K562 (cell line): ENCODE measurements at regions not wholly inside any gene's neighbourhood (a gene's known extent, or its start where the extent isn't known, plus 50 kb on each side); places are given as distances from the start of the nearest gene placed in this dataset.

Experiments
- ATAC-seq: fragments of 200-7000 bp; cut with Tn5 transposase; 3 replicates; pipeline ENCODE4 v1.9.1; 2020; ENCODE audit warnings: moderate library complexity
- BruUV-seq: library from RNA; stranded (reverse); fragments of 400-500 nt; replicated peaks from 2 replicates; lab custom pipeline; 2021; lab: Mats Ljungman, UMichigan
- CTCF ChIA-PET: fragments of 300-600 bp; formaldehyde crosslinking; extraction: SDS; loops from one replicate; lab custom pipeline; 2021; ENCODE audit warnings: low intra/inter-chr PET ratio; lab: Yijun Ruan, JAX
- POLR2A ChIA-PET: fragments of 300-600, 350-650 bp; sonication (Branson Sonifier 250); formaldehyde crosslinking; extraction: SDS; loops from one replicate; lab custom pipeline; 2021; ENCODE audit warnings: antibody characterized with exemption, inconsistent platforms; lab: Yijun Ruan, JAX
- DNase-seq, 4 experiments: peaks; one replicate each; pipeline versions ENCODE4 v3.0.0 to v3.0.0-alpha.2; 2011 to 2018; ENCODE audit warnings: low spot score in 3 of 4, mixed read lengths in 3 of 4; ENCODE audit errors: extremely low read depth in 1 of 4
- FAIRE-seq: peaks from 2 replicates; lab custom pipeline; 2011; peaks lifted over from hg19 to GRCh38; lab: Jason Lieb, UNC
- H2AFZ ChIP-seq: 2 replicates; pipeline ENCODE4 v1.6.0; 2011; ENCODE audit warnings: low read depth, low read length, control low read depth, inconsistent platforms
- H3K27ac ChIP-seq: fragments of 200-600 bp; 3 replicates; pipeline ENCODE4 v1.8.0; 2011; ENCODE audit warnings: low read depth, mild to moderate bottlenecking, control low read depth, inconsistent platforms, low read length, moderate library complexity, mixed read lengths; ENCODE audit errors: extremely low read depth
- H3K27me3 ChIP-seq, 2 experiments: fragments of 300-600 bp in 1 of 2; 2 replicates in 1 of 2; 3 replicates in 1 of 2; pipeline versions ENCODE4 v1.6.0 to v1.8.0; 2011; ENCODE audit warnings: inconsistent platforms in 2 of 2, low read length in 2 of 2, mild to moderate bottlenecking in 1 of 2, mixed read lengths in 1 of 2, moderate library complexity in 1 of 2; ENCODE audit not compliant: control insufficient read depth in 2 of 2, insufficient read depth in 2 of 2
- H3K36me3 ChIP-seq: fragments of 300-600 bp; 3 replicates; pipeline ENCODE4 v1.8.0; 2011; ENCODE audit warnings: mild to moderate bottlenecking, low read length, inconsistent platforms; ENCODE audit not compliant: control insufficient read depth, insufficient read depth
- H3K4me1 ChIP-seq, 2 experiments: fragments of 200-600 bp in 1 of 2; replicated peaks in 1 of 2; 2 replicates in 1 of 2; 3 replicates in 1 of 2; pipeline versions ENCODE4 v1.5.1 to v1.8.0; 2011; ENCODE audit warnings: inconsistent platforms in 2 of 2, low read length in 2 of 2, mild to moderate bottlenecking in 1 of 2, mixed read lengths in 1 of 2, moderate library complexity in 1 of 2; ENCODE audit not compliant: control insufficient read depth in 2 of 2, insufficient read depth in 2 of 2
- H3K4me2 ChIP-seq: 2 replicates; pipeline ENCODE4 v1.6.1; 2011; ENCODE audit warnings: low read length, control low read depth, inconsistent platforms, mixed read lengths; ENCODE audit not compliant: insufficient read depth
- H3K4me3 ChIP-seq: fragments of 200-600 bp; sonication (generic), shearing (Covaris generic); 2 replicates; pipeline ENCODE4 v1.5.1; 2016; ENCODE audit warnings: control low read depth, inconsistent platforms
- H3K79me2 ChIP-seq: fragments of 200-600 bp; 3 replicates; pipeline ENCODE4 v1.8.0; 2011; ENCODE audit warnings: low read length, inconsistent platforms; ENCODE audit not compliant: control insufficient read depth, insufficient read depth
- H3K9ac ChIP-seq, 2 experiments: 2 replicates each; pipeline versions ENCODE4 v1.6.0 to v1.6.1; 2011; ENCODE audit warnings: low read depth in 2 of 2, low read length in 2 of 2, control low read depth in 1 of 2, inconsistent platforms in 1 of 2, mild to moderate bottlenecking in 1 of 2, mixed read lengths in 1 of 2; ENCODE audit not compliant: insufficient read depth in 1 of 2
- H3K9me1 ChIP-seq: one replicate; pipeline ENCODE4 v1.6.0; 2011; ENCODE audit warnings: inconsistent platforms, mild to moderate bottlenecking, low read length, moderate library complexity; ENCODE audit not compliant: control insufficient read depth, insufficient read depth
- H3K9me3 ChIP-seq: replicated peaks from 2 replicates; pipeline ENCODE4 v1.5.1; 2011; ENCODE audit warnings: low read depth, low read length, inconsistent platforms; ENCODE audit not compliant: control insufficient read depth, insufficient read depth
- H4K20me1 ChIP-seq: replicated peaks from 2 replicates; pipeline ENCODE4 v1.6.1; 2011; ENCODE audit warnings: low read length, inconsistent platforms, mixed read lengths; ENCODE audit not compliant: control insufficient read depth, insufficient read depth
- MAZ ChIP-seq, 2 experiments: fragments of 450-650 bp in 1 of 2; sonication (generic) in 1 of 2; formaldehyde crosslinking; IDR thresholded peaks in 1 of 2; conservative IDR thresholded peaks in 1 of 2; 2 replicates each; pipeline versions ENCODE4 v1.4.0 to v1.5.0; 2020; ENCODE audit warnings: mild to moderate bottlenecking in 1 of 2, missing genetic modification reagents in 1 of 2
- PATZ1 ChIP-seq: fragments of 250-450 bp; sonication (Bioruptor Pico); IDR thresholded peaks from 2 replicates; pipeline ENCODE4 v1.5.0; 2020; ENCODE audit warnings: mild to moderate bottlenecking, borderline replicate concordance
- POLR2A ChIP-seq: fragments of 450-650 bp; conservative IDR thresholded peaks from 2 replicates; pipeline ENCODE4 v1.6.1; 2016
- RBM34 ChIP-seq: fragments of 200-400 bp; formaldehyde crosslinking; IDR thresholded peaks from 2 replicates; pipeline ENCODE4 v1.6.1; 2018; ENCODE audit warnings: low read length, borderline replicate concordance; ENCODE audit not compliant: insufficient read depth
- ZBTB2 ChIP-seq: fragments of 450-650 bp; IDR thresholded peaks from 2 replicates; pipeline ENCODE4 v1.6.1; 2016; ENCODE audit warnings: antibody characterized with exemption
- ZFP36 ChIP-seq: fragments of 150-350 bp; IDR thresholded peaks from 2 replicates; pipeline ENCODE4 v1.6.1; 2018; ENCODE audit warnings: low read length, low read depth; ENCODE audit not compliant: partially characterized antibody
- WGBS: fragments of 100-300 bp; shearing (Covaris generic); methylation state at CpG from one replicate; pipeline ENCODE4 v1.1.6; 2016; ENCODE audit warnings: low coverage, mixed read lengths; ENCODE audit not compliant: insufficient coverage; ENCODE audit errors: missing lambda C conversion rate; 5-methylcytosine and 5-hydroxymethylcytosine counted together
- in situ Hi-C: fragments of 300-500 bp; cut with MboI; formaldehyde crosslinking; loops from 4 replicates; pipeline ENCODE4 v1.15.0; 2018; ENCODE audit warnings: inconsistent platforms, mixed read lengths
- intact Hi-C: fragments of 100-400 bp; cut with micrococcal nuclease; formaldehyde crosslinking; loops from 2 replicates; pipeline ENCODE4 v1.14.2; 2022
- TF ChIP-seq, protein P1 (sequence below): fragments of 250-450 bp; sonication (Bioruptor Pico); IDR thresholded peaks from 2 replicates; pipeline ENCODE4 v1.9.0; 2021; ENCODE audit warnings: mild to moderate bottlenecking
- TF ChIP-seq, protein P2 (sequence below): fragments of 450-650 bp; IDR thresholded peaks from 2 replicates; pipeline ENCODE4 v1.6.1; 2018; ENCODE audit warnings: mild to moderate bottlenecking, low read depth; ENCODE audit not compliant: partially characterized antibody

- no peaks in the 10 kb centered on the region for H3K9me3 ChIP-seq
- no peak overlapping the region for H3K27ac ChIP-seq
- 0% methylated on average over 3 of the region's 3 CpGs for WGBS
- peaks cover 3 to 4% of the 10 kb centered on the region in 2 experiments; a peak in 3 of 5 replicates for H3K4me1 ChIP-seq
- no peak for DNase-seq
- no peaks in the 10 kb centered on the region for H3K36me3 ChIP-seq
- no TSS peak for BruUV-seq
- in situ Hi-C loops (no loop called here), intact Hi-C loops (no loop called here)
- no peaks in the 10 kb centered on the region for H3K79me2 ChIP-seq
- H2AFZ ChIP-seq, result no peak overlapping the region
- H3K27me3 ChIP-seq, result peaks cover 0 to 5% of the 10 kb centered on the region in 2 experiments; a peak in 1 of 5 replicates
- H4K20me1 ChIP-seq, result peaks cover 6% of the 10 kb centered on the region
- TF ChIP-seq, protein P1, sequence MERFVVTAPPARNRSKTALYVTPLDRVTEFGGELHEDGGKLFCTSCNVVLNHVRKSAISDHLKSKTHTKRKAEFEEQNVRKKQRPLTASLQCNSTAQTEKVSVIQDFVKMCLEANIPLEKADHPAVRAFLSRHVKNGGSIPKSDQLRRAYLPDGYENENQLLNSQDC, result no peak
- TF ChIP-seq RBM34 (no peak), POLR2A (no peak), ZBTB2 (no peak)
- no peaks in the 10 kb centered on the region for H3K9me1 ChIP-seq
- FAIRE-seq, result no peak
- H3K9ac ChIP-seq, result no peak overlapping the region
- H3K4me3 ChIP-seq, result no peak overlapping the region
- ATAC-seq, result no peak
- H3K4me2 ChIP-seq, result no peak overlapping the region
- ChIA-PET CTCF (no interaction called here), POLR2A (interaction anchor here (0.7 kb wide), 2 partner anchors 109 to 324 kb away, joined by 3 read pairs; no protein-coding TSS in a partner anchor)
These were observed 63.4 kb upstream of the ARAP3 start for GRCh38 chr5:141745390-141745789.

- DNase-seq (no peak), ATAC-seq (no peak), FAIRE-seq (no peak)
- Histone ChIP-seq H4K20me1 (peaks cover 6% of the 10 kb centered on the region), H3K4me1 (peaks cover 3 to 4% of the 10 kb centered on the region in 2 experiments; a peak in 3 of 5 replicates), H3K36me3 (no peaks in the 10 kb centered on the region), H3K27me3 (peaks cover 0 to 5% of the 10 kb centered on the region in 2 experiments; a peak in 1 of 5 replicates), H3K79me2 (no peaks in the 10 kb centered on the region), H3K9me3 (no peaks in the 10 kb centered on the region), H3K27ac (no peak overlapping the region), H3K4me3 (no peak overlapping the region), H2AFZ (no peak overlapping the region), H3K9me1 (no peaks in the 10 kb centered on the region), H3K9ac (no peak overlapping the region), H3K4me2 (no peak overlapping the region)
- POLR2A ChIA-PET, result interaction anchor here (0.6 kb wide), 1 partner anchor 35 kb away, joined by 3 read pairs; no protein-coding TSS in a partner anchor
- TF ChIP-seq MAZ (CRISPR knock-in tag; conservative IDR thresholded peaks at IDR 0.05 in 1 of 2, IDR thresholded peaks at IDR 0.05 in 1 of 2) (no peak), PATZ1 (no peak), ZFP36 (no peak)
- TF ChIP-seq, protein P2, sequence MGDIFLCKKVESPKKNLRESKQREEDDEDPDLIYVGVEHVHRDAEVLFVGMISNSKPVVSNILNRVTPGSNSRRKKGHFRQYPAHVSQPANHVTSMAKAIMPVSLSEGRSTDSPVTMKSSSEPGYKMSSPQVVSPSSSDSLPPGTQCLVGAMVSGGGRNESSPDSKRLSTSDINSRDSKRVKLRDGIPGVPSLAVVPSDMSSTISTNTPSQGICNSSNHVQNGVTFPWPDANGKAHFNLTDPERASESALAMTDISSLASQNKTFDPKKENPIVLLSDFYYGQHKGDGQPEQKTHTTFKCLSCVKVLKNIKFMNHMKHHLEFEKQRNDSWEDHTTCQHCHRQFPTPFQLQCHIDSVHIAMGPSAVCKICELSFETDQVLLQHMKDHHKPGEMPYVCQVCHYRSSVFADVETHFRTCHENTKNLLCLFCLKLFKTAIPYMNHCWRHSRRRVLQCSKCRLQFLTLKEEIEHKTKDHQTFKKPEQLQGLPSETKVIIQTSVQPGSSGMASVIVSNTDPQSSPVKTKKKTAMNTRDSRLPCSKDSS, result no peak
- no TSS peak for BruUV-seq
- in situ Hi-C loops (no loop called here), intact Hi-C loops (loop anchor here (1.0 kb wide), 1 partner anchor 10 kb away; no protein-coding TSS in a partner anchor)
- WGBS, result 0% methylated on average over 4 of the region's 4 CpGs
- CTCF ChIA-PET, result no interaction called here
These were observed 61.8 kb upstream of the ARAP3 start for GRCh38 chr5:141743866-141744272.
